GM19468 (cell line): ENCODE measurements at regions not wholly inside any gene's neighbourhood (a gene's known extent, or its start where the extent isn't known, plus 50 kb on each side); places are given as distances from the start of the nearest gene placed in this dataset.
"Not testable (repeated sequence)": the region's sequence is repeated elsewhere in the genome, so short reads cannot be mapped to it uniquely, and the experiment has no call there.

Experiments
- ATAC-seq: cut with Tn5 transposase; IDR thresholded peaks from one replicate; pipeline ENCODE4 v1.9.1; 2021; ENCODE audit warnings: mild to moderate bottlenecking, moderate library complexity, moderate number of reproducible peaks; ENCODE audit not compliant: unreplicated experiment; ENCODE audit errors: extremely low read depth

- ATAC-seq, result no peak
Measured at GRCh38 chr6:112622036-112622435, 274.9 kb downstream of the RFPL4B start.

- peak; percentile 81 for ATAC-seq
Measured at GRCh38 chr6:112626468-112627082, 279.4 kb downstream of the RFPL4B start.

- ATAC-seq, result no peak
Measured at GRCh38 chr6:112634376-112634775, 287.2 kb downstream of the RFPL4B start.

GRCh38 chr6:112636650-112637262 lies 289.6 kb downstream of the RFPL4B start:
- no peak for ATAC-seq

GRCh38 chr6:112639391-112639831 lies 292.3 kb downstream of the RFPL4B start:
- peak; percentile 24 for ATAC-seq

- ATAC-seq, result no peak
Measured at GRCh38 chr6:112640891-112641290, 293.8 kb downstream of the RFPL4B start.

GRCh38 chr6:112649853-112650252 lies 302.7 kb downstream of the RFPL4B start:
- no peak for ATAC-seq

- no peak for ATAC-seq
Measured at GRCh38 chr6:112651239-112651638, 304.1 kb downstream of the RFPL4B start.

GRCh38 chr6:112659912-112660311 lies 312.8 kb downstream of the RFPL4B start:
- ATAC-seq, result no peak

- ATAC-seq, result no peak
Measured at GRCh38 chr6:112660626-112661025, 313.5 kb downstream of the RFPL4B start.

GRCh38 chr6:112663698-112664097 lies 316.6 kb downstream of the RFPL4B start:
- no peak for ATAC-seq

GRCh38 chr6:112665114-112665513 lies 318.0 kb downstream of the RFPL4B start:
- ATAC-seq, result no peak

GRCh38 chr6:112665815-112666214 lies 318.7 kb downstream of the RFPL4B start:
- ATAC-seq, result no peak

- no peak for ATAC-seq
Measured at GRCh38 chr6:112667427-112667826, 320.3 kb downstream of the RFPL4B start.

GRCh38 chr6:112680091-112680490 lies 333.0 kb downstream of the RFPL4B start:
- no peak for ATAC-seq

- no peak for ATAC-seq
Measured at GRCh38 chr6:112682071-112682470, 334.9 kb downstream of the RFPL4B start.

- no peak for ATAC-seq
Measured at GRCh38 chr6:112683106-112683505, 336.0 kb downstream of the RFPL4B start.

- ATAC-seq, result no peak
Measured at GRCh38 chr6:112683926-112684325, 336.8 kb downstream of the RFPL4B start.

- ATAC-seq, result not testable (repeated sequence)
Measured at GRCh38 chr6:112685521-112686220, 338.5 kb downstream of the RFPL4B start.

- ATAC-seq, result not testable (repeated sequence)
Measured at GRCh38 chr6:112688487-112689165, 341.5 kb downstream of the RFPL4B start.
